Nephron (organoid): ENCODE measurements at regions not wholly inside any gene's neighbourhood (a gene's known extent, or its start where the extent isn't known, plus 50 kb on each side); places are given as distances from the start of the nearest gene placed in this dataset.
A peak's percentile ranks its signal among the peaks of the same experiment; 100 is the strongest.
"Not testable (repeated sequence)": the region's sequence is repeated elsewhere in the genome, so short reads cannot be mapped to it uniquely, and the experiment has no call there.

Source experiments
- H3K27ac Mint-ChIP-seq, 3 experiments: 2 replicates each; pipeline ENCODE4 v1.8.0; 2020; ENCODE audit warnings: mixed read lengths in 3 of 3, mild to moderate bottlenecking in 2 of 3, moderate library complexity in 1 of 3
- H3K27me3 Mint-ChIP-seq: 2 replicates; pipeline ENCODE4 v1.8.0; 2021; ENCODE audit warnings: low read depth, mild to moderate bottlenecking, moderate library complexity, mixed read lengths
- H3K36me3 Mint-ChIP-seq: 2 replicates; pipeline ENCODE4 v1.8.0; 2020; ENCODE audit warnings: low read depth, mixed read lengths
- H3K4me1 Mint-ChIP-seq: 2 replicates; pipeline ENCODE4 v1.8.0; 2020; ENCODE audit warnings: mixed read lengths
- H3K4me3 Mint-ChIP-seq, 3 experiments: 2 replicates each; pipeline ENCODE4 v1.8.0; 2020; ENCODE audit warnings: mild to moderate bottlenecking in 3 of 3, mixed read lengths in 3 of 3, moderate library complexity in 2 of 3
- H3K9me3 Mint-ChIP-seq: 2 replicates; pipeline ENCODE4 v1.8.0; 2020; ENCODE audit warnings: mixed read lengths
- TF ChIP-seq, protein P1 (sequence below), 3 experiments: fragments of 200-600 bp; sonication (generic); IDR thresholded peaks; one replicate each; pipeline ENCODE4 v1.5.0; 2021; ENCODE audit warnings: antibody characterized with exemption in 3 of 3; ENCODE audit not compliant: unreplicated experiment in 3 of 3

- TF ChIP-seq, protein P1, sequence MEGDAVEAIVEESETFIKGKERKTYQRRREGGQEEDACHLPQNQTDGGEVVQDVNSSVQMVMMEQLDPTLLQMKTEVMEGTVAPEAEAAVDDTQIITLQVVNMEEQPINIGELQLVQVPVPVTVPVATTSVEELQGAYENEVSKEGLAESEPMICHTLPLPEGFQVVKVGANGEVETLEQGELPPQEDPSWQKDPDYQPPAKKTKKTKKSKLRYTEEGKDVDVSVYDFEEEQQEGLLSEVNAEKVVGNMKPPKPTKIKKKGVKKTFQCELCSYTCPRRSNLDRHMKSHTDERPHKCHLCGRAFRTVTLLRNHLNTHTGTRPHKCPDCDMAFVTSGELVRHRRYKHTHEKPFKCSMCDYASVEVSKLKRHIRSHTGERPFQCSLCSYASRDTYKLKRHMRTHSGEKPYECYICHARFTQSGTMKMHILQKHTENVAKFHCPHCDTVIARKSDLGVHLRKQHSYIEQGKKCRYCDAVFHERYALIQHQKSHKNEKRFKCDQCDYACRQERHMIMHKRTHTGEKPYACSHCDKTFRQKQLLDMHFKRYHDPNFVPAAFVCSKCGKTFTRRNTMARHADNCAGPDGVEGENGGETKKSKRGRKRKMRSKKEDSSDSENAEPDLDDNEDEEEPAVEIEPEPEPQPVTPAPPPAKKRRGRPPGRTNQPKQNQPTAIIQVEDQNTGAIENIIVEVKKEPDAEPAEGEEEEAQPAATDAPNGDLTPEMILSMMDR (IDR thresholded peaks at IDR 0.05; ENCODE audit: unreplicated experiment in 3 of 3), result no peak
- peaks cover 64% of the 10 kb centered on the region for H3K27me3 Mint-ChIP-seq
Observed at GRCh38 chr3:10694179-10694578, 121.8 kb upstream of the SLC6A11 start.

DNA sequence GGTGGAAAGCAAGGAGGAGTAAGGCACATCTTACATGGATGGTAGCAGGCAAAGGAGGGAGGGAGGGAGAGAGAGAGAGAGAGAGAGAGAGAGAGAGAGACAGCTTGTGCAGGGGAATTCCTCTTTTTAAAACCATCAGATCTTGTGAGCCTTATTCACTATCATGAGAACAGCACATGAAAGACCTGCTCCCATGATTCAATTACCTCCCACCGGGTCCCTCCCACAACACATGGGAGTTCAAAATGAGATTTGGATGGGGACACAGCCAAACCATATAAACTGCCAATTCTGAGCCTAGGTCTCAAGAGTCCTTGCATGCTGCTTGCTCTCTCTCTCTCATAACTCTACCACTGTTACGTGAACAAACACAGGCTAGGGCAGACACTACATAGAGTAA lies 120.8 kb upstream of the SLC6A11 start:
- not testable (repeated sequence) for H3K36me3 Mint-ChIP-seq, H3K4me1 Mint-ChIP-seq, H3K9me3 Mint-ChIP-seq, H3K27ac Mint-ChIP-seq, H3K4me3 Mint-ChIP-seq
- H3K27me3 Mint-ChIP-seq, result peaks cover 59% of the 10 kb centered on the region

More at GRCh38 chr3:10694179-10694578, 121.8 kb upstream of the SLC6A11 start:
- Mint-ChIP-seq H3K9me3 (no peaks in the 10 kb centered on the region), H3K36me3 (no peaks in the 10 kb centered on the region), H3K4me3 (no peak overlapping the region), H3K4me1 (no peaks in the 10 kb centered on the region), H3K27ac (no peak overlapping the region)

DNA sequence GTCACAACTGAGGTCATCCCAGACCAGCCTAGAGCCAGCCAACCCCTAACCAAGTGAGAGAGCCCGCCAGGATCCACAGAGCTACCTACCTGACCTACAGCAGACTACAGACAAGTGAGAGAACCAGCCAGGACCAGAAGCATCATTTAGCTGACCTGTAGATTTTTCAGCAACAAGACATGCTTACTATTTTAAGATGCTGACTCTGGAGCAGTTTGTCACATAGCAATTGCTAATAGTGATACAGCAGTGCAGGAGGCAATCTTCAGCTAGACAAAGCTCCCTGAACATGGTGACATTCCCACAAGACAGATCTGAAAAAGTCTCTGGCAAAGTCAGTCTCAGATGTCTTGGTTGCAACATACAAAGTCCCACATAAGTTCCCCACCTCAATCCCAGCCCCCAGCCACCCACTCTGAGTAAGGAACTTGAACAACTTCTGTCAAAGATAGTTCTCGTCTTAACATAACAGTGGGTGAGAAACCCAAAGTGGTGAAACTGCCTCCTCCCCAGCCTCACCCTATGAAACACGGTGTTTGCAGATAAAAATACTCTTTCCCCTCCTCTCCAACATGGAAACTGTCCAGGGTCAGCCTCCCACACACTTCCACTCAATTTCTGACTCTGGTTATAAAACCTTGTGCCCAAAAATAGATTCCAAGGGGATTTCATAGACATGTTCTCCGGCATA lies 120.3 kb upstream of the SLC6A11 start:
- Mint-ChIP-seq H3K4me3 (no peak overlapping the region), H3K4me1 (no peaks in the 10 kb centered on the region), H3K27ac (no peak overlapping the region), H3K27me3 (peaks cover 63% of the 10 kb centered on the region), H3K9me3 (no peaks in the 10 kb centered on the region), H3K36me3 (no peaks in the 10 kb centered on the region)
- TF ChIP-seq, protein P1 (IDR thresholded peaks at IDR 0.05; ENCODE audit: unreplicated experiment in 3 of 3), result no peak

- Mint-ChIP-seq H3K36me3 (no peaks in the 10 kb centered on the region), H3K9me3 (no peaks in the 10 kb centered on the region), H3K27me3 (peaks cover 72% of the 10 kb centered on the region), H3K4me3 (no peak overlapping the region), H3K27ac (no peak overlapping the region), H3K4me1 (no peaks in the 10 kb centered on the region)
- TF ChIP-seq, protein P1 (IDR thresholded peaks at IDR 0.05; ENCODE audit: unreplicated experiment in 3 of 3), result no peak
Observed at GRCh38 chr3:10697918-10698317, 118.1 kb upstream of the SLC6A11 start.

DNA sequence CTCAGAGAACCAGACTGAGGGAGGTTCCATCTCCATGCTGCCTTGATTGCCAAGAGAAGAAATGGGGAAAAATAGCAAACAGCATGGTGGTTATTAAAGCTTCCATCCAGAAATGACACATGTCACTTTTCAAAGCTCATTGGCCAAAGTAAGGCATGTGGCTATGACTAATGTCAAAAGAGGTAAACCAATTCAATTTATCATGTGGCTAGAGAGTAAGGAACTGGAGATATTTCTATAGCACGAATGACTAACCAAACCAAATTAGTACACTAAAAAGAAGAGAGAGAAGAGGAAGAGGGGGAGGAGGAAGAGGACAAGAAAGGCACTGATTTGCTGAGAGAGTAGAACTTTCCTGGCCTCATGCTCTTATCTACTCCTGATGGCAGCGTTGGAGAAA lies 115.2 kb upstream of the SLC6A11 start:
- H3K27ac Mint-ChIP-seq, result no peak overlapping the region
- no peak overlapping the region for H3K4me3 Mint-ChIP-seq
- H3K4me1 Mint-ChIP-seq, result no peaks in the 10 kb centered on the region
- TF ChIP-seq, protein P1 (IDR thresholded peaks at IDR 0.05; ENCODE audit: unreplicated experiment in 3 of 3), result no peak
- H3K27me3 Mint-ChIP-seq, result peaks cover 82% of the 10 kb centered on the region
- H3K9me3 Mint-ChIP-seq, result no peaks in the 10 kb centered on the region
- no peaks in the 10 kb centered on the region for H3K36me3 Mint-ChIP-seq

- H3K4me3 Mint-ChIP-seq, result peak overlapping the region in 1 of 3 experiments; percentile 20
- H3K9me3 Mint-ChIP-seq, result no peaks in the 10 kb centered on the region
- no peak overlapping the region for H3K27ac Mint-ChIP-seq
- no peaks in the 10 kb centered on the region for H3K4me1 Mint-ChIP-seq
- TF ChIP-seq, protein P1 (IDR thresholded peaks at IDR 0.05; ENCODE audit: unreplicated experiment in 3 of 3), result no peak
- peaks cover 81% of the 10 kb centered on the region for H3K27me3 Mint-ChIP-seq
- no peaks in the 10 kb centered on the region for H3K36me3 Mint-ChIP-seq
Observed at GRCh38 chr3:10702961-10703740, 112.9 kb upstream of the SLC6A11 start.
